ENCODE measurements at regions not wholly inside any gene's neighbourhood (a gene's known extent, or its start where the extent isn't known, plus 50 kb on each side); places are given as distances from the start of the nearest gene placed in this dataset.

DNA sequence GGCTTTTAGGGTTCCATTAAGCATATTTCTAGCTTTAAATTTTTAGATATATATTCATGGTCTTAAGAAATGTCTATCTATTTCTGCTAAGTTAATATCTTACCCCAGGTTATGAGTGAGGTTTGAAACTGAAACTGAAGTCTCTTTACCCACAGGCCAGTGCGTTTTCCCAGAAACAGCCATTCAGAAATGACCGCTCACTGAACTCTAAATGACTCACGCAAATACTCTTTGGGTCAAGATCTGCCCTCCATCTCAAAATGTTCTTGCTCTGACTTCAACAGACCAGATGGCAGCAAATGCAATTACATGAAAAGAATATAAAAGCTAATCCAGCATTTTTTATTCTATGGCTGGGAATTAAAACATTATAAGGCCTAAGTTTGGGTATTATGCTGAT is 315.2 kb downstream of the TDRD15 start:
- no peaks in the 10 kb centered on the region for H3K27me3 ChIP-seq (ENCODE audit: control insufficient read depth, insufficient read depth, low read length)
- H3K36me3 ChIP-seq (ENCODE audit: control insufficient read depth, insufficient read depth, low read length): no peaks in the 10 kb centered on the region
- H3K4me3 ChIP-seq (ENCODE audit: low read depth, low read length): no peak overlapping the region
- H3K4me1 ChIP-seq (ENCODE audit: control insufficient read depth, insufficient read depth, low read length): peaks cover 6% of the 10 kb centered on the region; the same call in 1 of the 2 replicates
- H3K9ac ChIP-seq (ENCODE audit: low read length): no peak overlapping the region
- 0 out of 2 replicates have a peak, but pooled peaks cover 4% of the 10 kb centered on the region for H3K9me3 ChIP-seq (ENCODE audit: control insufficient read depth, insufficient read depth, low read depth, low read length)
- H3K27ac ChIP-seq (ENCODE audit: low read depth, low read length): no peak overlapping the region

DNA sequence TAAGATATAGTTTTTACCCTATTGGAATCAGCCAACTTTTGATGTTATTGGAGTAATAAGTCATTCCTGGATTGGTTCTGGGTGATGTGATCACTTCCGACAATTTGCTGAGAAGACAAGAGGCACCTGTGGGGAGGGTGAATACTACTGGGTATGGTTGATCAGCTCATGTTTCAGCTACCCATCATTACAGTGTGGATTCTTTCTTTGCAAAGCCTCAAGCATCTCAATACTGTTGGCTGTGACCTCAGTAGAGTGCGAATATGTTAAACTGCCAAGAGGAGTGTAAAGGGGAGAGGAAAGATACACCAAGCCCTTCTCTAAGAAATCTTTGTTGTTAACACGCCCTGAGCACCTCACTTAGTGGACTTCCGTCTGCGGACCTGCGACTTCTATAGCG is 317.7 kb downstream of the TDRD15 start:
- Histone ChIP-seq H3K4me1 (ENCODE audit: control insufficient read depth, insufficient read depth, low read length) (peaks cover 6% of the 10 kb centered on the region; the same call in 1 of the 2 replicates), H3K9ac (ENCODE audit: low read length) (no peak overlapping the region), H3K36me3 (ENCODE audit: control insufficient read depth, insufficient read depth, low read length) (no peaks in the 10 kb centered on the region), H3K27me3 (ENCODE audit: control insufficient read depth, insufficient read depth, low read length) (no peaks in the 10 kb centered on the region), H3K27ac (ENCODE audit: low read depth, low read length) (no peak overlapping the region), H3K4me3 (ENCODE audit: low read depth, low read length) (no peak overlapping the region), H3K9me3 (ENCODE audit: control insufficient read depth, insufficient read depth, low read depth, low read length) (no peaks in the 10 kb centered on the region)

DNA sequence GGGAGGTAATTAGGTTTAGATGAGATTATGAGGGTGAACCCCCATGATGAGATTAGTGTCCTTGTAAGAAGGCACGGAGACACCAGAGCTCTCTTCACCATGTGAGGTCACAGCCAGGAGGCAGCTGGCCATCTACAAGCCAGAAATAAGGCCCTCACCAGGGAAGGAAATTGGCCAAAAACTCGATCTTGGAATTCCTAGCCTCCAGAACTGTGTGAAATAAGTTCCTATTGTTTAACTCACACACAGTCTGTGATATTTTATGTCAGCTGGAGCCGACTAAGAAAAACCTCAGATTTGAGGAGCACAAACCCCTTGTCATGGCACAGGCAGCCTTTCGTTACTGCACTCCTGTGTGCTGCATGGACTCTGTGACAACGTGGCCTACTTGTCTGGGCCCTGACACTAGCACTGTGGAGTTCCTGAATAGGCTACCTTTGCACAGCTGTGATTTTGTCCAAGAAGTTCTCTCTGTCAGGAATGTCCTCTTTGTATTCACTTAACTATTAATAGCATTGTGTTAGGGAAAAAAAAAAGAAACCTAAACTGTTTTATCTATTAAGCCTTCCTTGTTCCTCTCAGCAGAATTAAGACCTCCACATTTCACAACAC is 319.8 kb downstream of the TDRD15 start:
- Histone ChIP-seq H3K27ac (ENCODE audit: low read depth, low read length) (no peak overlapping the region), H3K4me3 (ENCODE audit: low read depth, low read length) (no peak overlapping the region), H3K36me3 (ENCODE audit: control insufficient read depth, insufficient read depth, low read length) (no peaks in the 10 kb centered on the region), H3K4me1 (ENCODE audit: control insufficient read depth, insufficient read depth, low read length) (peaks cover 6% of the 10 kb centered on the region; the same call in 1 of the 2 replicates), H3K9me3 (ENCODE audit: control insufficient read depth, insufficient read depth, low read depth, low read length) (no peaks in the 10 kb centered on the region), H3K27me3 (ENCODE audit: control insufficient read depth, insufficient read depth, low read length) (no peaks in the 10 kb centered on the region), H3K9ac (ENCODE audit: low read length) (no peak overlapping the region)

DNA sequence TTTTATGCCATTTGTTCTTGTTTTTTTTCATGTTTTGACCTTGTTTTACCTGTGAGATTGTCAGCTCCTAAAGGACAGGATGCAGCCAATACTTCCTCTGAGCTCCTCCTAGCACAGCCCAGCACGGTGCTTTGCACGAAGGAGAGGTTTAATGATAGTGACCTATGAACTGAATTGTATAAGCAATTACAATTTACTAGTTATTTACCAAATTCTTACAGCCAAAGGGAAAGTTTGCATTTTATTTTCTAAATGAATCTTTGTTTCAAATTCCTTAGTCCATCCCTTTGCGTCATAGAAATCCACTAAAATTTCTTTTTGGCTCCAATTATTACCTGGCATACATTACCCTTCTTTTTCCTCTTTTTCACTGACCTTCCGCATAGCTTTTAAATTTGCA is 326.1 kb downstream of the TDRD15 start:
- no peaks in the 10 kb centered on the region for H3K36me3 ChIP-seq (ENCODE audit: control insufficient read depth, insufficient read depth, low read length)
- H3K9me3 ChIP-seq (ENCODE audit: control insufficient read depth, insufficient read depth, low read depth, low read length): no peaks in the 10 kb centered on the region
- H3K27ac ChIP-seq (ENCODE audit: low read depth, low read length): no peak overlapping the region
- no peak overlapping the region for H3K4me3 ChIP-seq (ENCODE audit: low read depth, low read length)
- peaks cover 22% of the 10 kb centered on the region for H3K4me1 ChIP-seq (ENCODE audit: control insufficient read depth, insufficient read depth, low read length)
- H3K9ac ChIP-seq (ENCODE audit: low read length): no peak overlapping the region
- H3K27me3 ChIP-seq (ENCODE audit: control insufficient read depth, insufficient read depth, low read length): no peaks in the 10 kb centered on the region

DNA sequence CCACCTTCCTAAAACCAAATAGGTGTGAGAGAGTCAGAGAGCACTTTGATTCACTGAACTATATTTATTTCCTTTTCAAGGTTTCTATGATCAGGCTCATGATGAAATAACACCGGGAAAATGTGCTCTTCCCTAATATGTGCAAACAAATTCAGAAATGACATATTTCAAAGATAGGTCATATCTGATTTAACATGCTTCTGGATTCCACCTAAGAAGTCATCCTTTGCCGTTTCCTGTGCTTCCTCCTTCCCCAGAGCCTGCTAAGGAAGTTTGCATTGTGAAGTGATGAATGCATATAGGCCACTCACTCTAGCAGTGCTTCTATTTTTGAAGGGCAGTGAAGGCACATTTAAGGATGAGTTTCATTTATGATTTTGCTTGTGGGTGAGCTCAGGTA is 327.6 kb downstream of the TDRD15 start:
- peaks cover 25% of the 10 kb centered on the region for H3K4me1 ChIP-seq (ENCODE audit: control insufficient read depth, insufficient read depth, low read length)
- H3K36me3 ChIP-seq (ENCODE audit: control insufficient read depth, insufficient read depth, low read length): no peaks in the 10 kb centered on the region
- H3K27me3 ChIP-seq (ENCODE audit: control insufficient read depth, insufficient read depth, low read length): no peaks in the 10 kb centered on the region
- H3K9me3 ChIP-seq (ENCODE audit: control insufficient read depth, insufficient read depth, low read depth, low read length): no peaks in the 10 kb centered on the region
- H3K27ac ChIP-seq (ENCODE audit: low read depth, low read length): no peak overlapping the region
- H3K9ac ChIP-seq (ENCODE audit: low read length): no peak overlapping the region
- H3K4me3 ChIP-seq (ENCODE audit: low read depth, low read length): no peak overlapping the region

- peaks cover 25% of the 10 kb centered on the region for H3K4me1 ChIP-seq (ENCODE audit: control insufficient read depth, insufficient read depth, low read length)
- H3K9me3 ChIP-seq (ENCODE audit: control insufficient read depth, insufficient read depth, low read depth, low read length): no peaks in the 10 kb centered on the region
- H3K4me3 ChIP-seq (ENCODE audit: low read depth, low read length): no peak overlapping the region
- no peaks in the 10 kb centered on the region for H3K27me3 ChIP-seq (ENCODE audit: control insufficient read depth, insufficient read depth, low read length)
- H3K9ac ChIP-seq (ENCODE audit: low read length): no peak overlapping the region
- H3K36me3 ChIP-seq (ENCODE audit: control insufficient read depth, insufficient read depth, low read length): no peaks in the 10 kb centered on the region
- H3K27ac ChIP-seq (ENCODE audit: low read depth, low read length): no peak overlapping the region
These were observed 328.5 kb downstream of the TDRD15 start for GRCh38 chr2:21452263-21452662.

- Histone ChIP-seq H3K27ac (ENCODE audit: low read depth, low read length) (no peak overlapping the region), H3K36me3 (ENCODE audit: control insufficient read depth, insufficient read depth, low read length) (no peaks in the 10 kb centered on the region), H3K4me3 (ENCODE audit: low read depth, low read length) (no peak overlapping the region), H3K9ac (ENCODE audit: low read length) (no peak overlapping the region), H3K27me3 (ENCODE audit: control insufficient read depth, insufficient read depth, low read length) (no peaks in the 10 kb centered on the region), H3K4me1 (ENCODE audit: control insufficient read depth, insufficient read depth, low read length) (peaks cover 25% of the 10 kb centered on the region), H3K9me3 (ENCODE audit: control insufficient read depth, insufficient read depth, low read depth, low read length) (no peaks in the 10 kb centered on the region)
These were observed 328.9 kb downstream of the TDRD15 start for GRCh38 chr2:21452678-21453077.

GRCh38 chr2:21453723-21454450 is 330.1 kb downstream of the TDRD15 start:
- no peak overlapping the region for H3K9ac ChIP-seq (ENCODE audit: low read length)
- H3K4me1 ChIP-seq (ENCODE audit: control insufficient read depth, insufficient read depth, low read length): peaks cover 25% of the 10 kb centered on the region
- H3K4me3 ChIP-seq (ENCODE audit: low read depth, low read length): no peak overlapping the region
- no peak overlapping the region for H3K27ac ChIP-seq (ENCODE audit: low read depth, low read length)
- H3K9me3 ChIP-seq (ENCODE audit: control insufficient read depth, insufficient read depth, low read depth, low read length): peaks cover 4% of the 10 kb centered on the region; the same call in 1 of the 2 replicates
- H3K27me3 ChIP-seq (ENCODE audit: control insufficient read depth, insufficient read depth, low read length): no peaks in the 10 kb centered on the region
- no peaks in the 10 kb centered on the region for H3K36me3 ChIP-seq (ENCODE audit: control insufficient read depth, insufficient read depth, low read length)

GRCh38 chr2:21454839-21455238 is 331.1 kb downstream of the TDRD15 start:
- H3K9me3 ChIP-seq (ENCODE audit: control insufficient read depth, insufficient read depth, low read depth, low read length): peaks cover 8% of the 10 kb centered on the region; the same call in 1 of the 2 replicates
- H3K36me3 ChIP-seq (ENCODE audit: control insufficient read depth, insufficient read depth, low read length): no peaks in the 10 kb centered on the region
- H3K4me3 ChIP-seq (ENCODE audit: low read depth, low read length): no peak overlapping the region
- no peak overlapping the region for H3K9ac ChIP-seq (ENCODE audit: low read length)
- no peak overlapping the region for H3K27ac ChIP-seq (ENCODE audit: low read depth, low read length)
- peaks cover 25% of the 10 kb centered on the region for H3K4me1 ChIP-seq (ENCODE audit: control insufficient read depth, insufficient read depth, low read length)
- H3K27me3 ChIP-seq (ENCODE audit: control insufficient read depth, insufficient read depth, low read length): no peaks in the 10 kb centered on the region

DNA sequence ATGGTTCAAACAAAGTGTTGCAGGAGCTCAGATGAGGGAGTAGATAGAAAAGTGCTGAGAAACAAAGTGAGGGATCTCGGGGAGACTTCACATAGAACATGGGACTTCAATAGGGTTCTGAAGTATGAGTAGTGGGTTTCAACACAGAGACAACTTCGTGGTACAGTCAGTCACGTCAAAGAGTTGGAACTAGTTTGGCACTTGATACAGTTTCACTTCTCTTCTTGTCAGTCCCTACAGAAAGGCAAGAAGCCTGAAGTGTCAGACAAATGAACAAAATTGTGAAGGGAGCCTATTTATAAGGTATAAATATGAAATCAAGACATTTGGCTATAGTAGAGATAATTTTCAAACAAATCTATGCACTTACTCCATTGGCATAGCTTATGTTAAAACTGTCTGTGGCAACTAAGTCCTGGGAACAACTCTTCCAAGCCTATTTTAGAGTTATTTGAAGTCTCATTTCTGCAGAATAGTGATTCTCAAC is 338.0 kb downstream of the TDRD15 start:
- no peaks in the 10 kb centered on the region for H3K27me3 ChIP-seq (ENCODE audit: control insufficient read depth, insufficient read depth, low read length)
- peaks cover 9% of the 10 kb centered on the region; the same call in 1 of the 2 replicates for H3K9me3 ChIP-seq (ENCODE audit: control insufficient read depth, insufficient read depth, low read depth, low read length)
- no peak overlapping the region for H3K27ac ChIP-seq (ENCODE audit: low read depth, low read length)
- H3K4me1 ChIP-seq (ENCODE audit: control insufficient read depth, insufficient read depth, low read length): no peaks in the 10 kb centered on the region
- no peak overlapping the region for H3K4me3 ChIP-seq (ENCODE audit: low read depth, low read length)
- no peaks in the 10 kb centered on the region for H3K36me3 ChIP-seq (ENCODE audit: control insufficient read depth, insufficient read depth, low read length)
- no peak overlapping the region for H3K9ac ChIP-seq (ENCODE audit: low read length)

- no peak overlapping the region for H3K9ac ChIP-seq (ENCODE audit: low read length)
- no peak overlapping the region for H3K27ac ChIP-seq (ENCODE audit: low read depth, low read length)
- H3K36me3 ChIP-seq (ENCODE audit: control insufficient read depth, insufficient read depth, low read length): no peaks in the 10 kb centered on the region
- no peaks in the 10 kb centered on the region for H3K4me1 ChIP-seq (ENCODE audit: control insufficient read depth, insufficient read depth, low read length)
- H3K9me3 ChIP-seq (ENCODE audit: control insufficient read depth, insufficient read depth, low read depth, low read length): no peaks in the 10 kb centered on the region
- no peaks in the 10 kb centered on the region for H3K27me3 ChIP-seq (ENCODE audit: control insufficient read depth, insufficient read depth, low read length)
- H3K4me3 ChIP-seq (ENCODE audit: low read depth, low read length): no peak overlapping the region
These were observed 342.7 kb downstream of the TDRD15 start for GRCh38 chr2:21466341-21466927.

All from HUES6 (cell line).